ENCODE measurements at regions not wholly inside any gene's neighbourhood (a gene's known extent, or its start where the extent isn't known, plus 50 kb on each side); places are given as distances from the start of the nearest gene placed in this dataset.

DNA sequence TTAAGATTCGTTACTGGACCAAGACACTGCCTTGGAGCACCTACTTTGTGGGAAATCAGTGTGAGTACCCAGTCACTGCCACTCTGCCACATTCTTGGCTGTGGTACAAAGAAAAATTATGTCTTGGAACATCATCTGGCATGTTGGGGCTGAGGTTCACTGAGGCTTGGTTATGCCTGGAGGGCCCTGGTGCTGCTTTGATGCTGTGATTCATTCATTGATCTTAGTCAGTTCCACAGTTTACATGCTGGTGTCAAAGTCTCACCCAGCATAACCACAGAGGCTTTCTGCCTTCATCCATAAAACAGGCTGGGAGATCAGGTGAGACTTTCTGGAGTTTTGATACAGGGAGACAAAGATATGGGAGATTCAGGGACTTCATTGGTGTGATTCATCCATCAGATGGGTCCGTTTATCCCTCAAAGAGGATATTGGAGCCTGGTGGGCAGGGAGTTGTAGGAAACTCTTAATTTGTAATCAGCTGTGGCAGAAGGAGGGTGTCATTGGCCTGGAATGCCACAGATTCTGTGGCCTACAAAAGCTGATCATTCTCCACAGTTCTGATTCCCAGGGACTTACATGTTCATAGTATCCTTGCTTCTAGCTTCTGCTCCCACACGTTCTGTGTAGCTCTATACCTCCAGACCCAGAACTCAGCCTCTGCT, 322.5 kb downstream of the PMP22 start (continued):
- TF ChIP-seq, protein P1, sequence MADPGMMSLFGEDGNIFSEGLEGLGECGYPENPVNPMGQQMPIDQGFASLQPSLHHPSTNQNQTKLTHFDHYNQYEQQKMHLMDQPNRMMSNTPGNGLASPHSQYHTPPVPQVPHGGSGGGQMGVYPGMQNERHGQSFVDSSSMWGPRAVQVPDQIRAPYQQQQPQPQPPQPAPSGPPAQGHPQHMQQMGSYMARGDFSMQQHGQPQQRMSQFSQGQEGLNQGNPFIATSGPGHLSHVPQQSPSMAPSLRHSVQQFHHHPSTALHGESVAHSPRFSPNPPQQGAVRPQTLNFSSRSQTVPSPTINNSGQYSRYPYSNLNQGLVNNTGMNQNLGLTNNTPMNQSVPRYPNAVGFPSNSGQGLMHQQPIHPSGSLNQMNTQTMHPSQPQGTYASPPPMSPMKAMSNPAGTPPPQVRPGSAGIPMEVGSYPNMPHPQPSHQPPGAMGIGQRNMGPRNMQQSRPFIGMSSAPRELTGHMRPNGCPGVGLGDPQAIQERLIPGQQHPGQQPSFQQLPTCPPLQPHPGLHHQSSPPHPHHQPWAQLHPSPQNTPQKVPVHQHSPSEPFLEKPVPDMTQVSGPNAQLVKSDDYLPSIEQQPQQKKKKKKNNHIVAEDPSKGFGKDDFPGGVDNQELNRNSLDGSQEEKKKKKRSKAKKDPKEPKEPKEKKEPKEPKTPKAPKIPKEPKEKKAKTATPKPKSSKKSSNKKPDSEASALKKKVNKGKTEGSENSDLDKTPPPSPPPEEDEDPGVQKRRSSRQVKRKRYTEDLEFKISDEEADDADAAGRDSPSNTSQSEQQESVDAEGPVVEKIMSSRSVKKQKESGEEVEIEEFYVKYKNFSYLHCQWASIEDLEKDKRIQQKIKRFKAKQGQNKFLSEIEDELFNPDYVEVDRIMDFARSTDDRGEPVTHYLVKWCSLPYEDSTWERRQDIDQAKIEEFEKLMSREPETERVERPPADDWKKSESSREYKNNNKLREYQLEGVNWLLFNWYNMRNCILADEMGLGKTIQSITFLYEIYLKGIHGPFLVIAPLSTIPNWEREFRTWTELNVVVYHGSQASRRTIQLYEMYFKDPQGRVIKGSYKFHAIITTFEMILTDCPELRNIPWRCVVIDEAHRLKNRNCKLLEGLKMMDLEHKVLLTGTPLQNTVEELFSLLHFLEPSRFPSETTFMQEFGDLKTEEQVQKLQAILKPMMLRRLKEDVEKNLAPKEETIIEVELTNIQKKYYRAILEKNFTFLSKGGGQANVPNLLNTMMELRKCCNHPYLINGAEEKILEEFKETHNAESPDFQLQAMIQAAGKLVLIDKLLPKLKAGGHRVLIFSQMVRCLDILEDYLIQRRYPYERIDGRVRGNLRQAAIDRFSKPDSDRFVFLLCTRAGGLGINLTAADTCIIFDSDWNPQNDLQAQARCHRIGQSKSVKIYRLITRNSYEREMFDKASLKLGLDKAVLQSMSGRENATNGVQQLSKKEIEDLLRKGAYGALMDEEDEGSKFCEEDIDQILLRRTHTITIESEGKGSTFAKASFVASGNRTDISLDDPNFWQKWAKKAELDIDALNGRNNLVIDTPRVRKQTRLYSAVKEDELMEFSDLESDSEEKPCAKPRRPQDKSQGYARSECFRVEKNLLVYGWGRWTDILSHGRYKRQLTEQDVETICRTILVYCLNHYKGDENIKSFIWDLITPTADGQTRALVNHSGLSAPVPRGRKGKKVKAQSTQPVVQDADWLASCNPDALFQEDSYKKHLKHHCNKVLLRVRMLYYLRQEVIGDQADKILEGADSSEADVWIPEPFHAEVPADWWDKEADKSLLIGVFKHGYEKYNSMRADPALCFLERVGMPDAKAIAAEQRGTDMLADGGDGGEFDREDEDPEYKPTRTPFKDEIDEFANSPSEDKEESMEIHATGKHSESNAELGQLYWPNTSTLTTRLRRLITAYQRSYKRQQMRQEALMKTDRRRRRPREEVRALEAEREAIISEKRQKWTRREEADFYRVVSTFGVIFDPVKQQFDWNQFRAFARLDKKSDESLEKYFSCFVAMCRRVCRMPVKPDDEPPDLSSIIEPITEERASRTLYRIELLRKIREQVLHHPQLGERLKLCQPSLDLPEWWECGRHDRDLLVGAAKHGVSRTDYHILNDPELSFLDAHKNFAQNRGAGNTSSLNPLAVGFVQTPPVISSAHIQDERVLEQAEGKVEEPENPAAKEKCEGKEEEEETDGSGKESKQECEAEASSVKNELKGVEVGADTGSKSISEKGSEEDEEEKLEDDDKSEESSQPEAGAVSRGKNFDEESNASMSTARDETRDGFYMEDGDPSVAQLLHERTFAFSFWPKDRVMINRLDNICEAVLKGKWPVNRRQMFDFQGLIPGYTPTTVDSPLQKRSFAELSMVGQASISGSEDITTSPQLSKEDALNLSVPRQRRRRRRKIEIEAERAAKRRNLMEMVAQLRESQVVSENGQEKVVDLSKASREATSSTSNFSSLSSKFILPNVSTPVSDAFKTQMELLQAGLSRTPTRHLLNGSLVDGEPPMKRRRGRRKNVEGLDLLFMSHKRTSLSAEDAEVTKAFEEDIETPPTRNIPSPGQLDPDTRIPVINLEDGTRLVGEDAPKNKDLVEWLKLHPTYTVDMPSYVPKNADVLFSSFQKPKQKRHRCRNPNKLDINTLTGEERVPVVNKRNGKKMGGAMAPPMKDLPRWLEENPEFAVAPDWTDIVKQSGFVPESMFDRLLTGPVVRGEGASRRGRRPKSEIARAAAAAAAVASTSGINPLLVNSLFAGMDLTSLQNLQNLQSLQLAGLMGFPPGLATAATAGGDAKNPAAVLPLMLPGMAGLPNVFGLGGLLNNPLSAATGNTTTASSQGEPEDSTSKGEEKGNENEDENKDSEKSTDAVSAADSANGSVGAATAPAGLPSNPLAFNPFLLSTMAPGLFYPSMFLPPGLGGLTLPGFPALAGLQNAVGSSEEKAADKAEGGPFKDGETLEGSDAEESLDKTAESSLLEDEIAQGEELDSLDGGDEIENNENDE (IDR thresholded peaks at IDR 0.05; ENCODE audit: insufficient replicate concordance, low read length) = no peak
- TF ChIP-seq TCF12 (IDR thresholded peaks at IDR 0.05; ENCODE audit: low read depth, low read length) = no peak
- TF ChIP-seq HDAC6 (IDR thresholded peaks at IDR 0.05; ENCODE audit: low read depth, low read length) = no peak
- no peak for TF ChIP-seq RBBP5 (IDR thresholded peaks at IDR 0.05; ENCODE audit: borderline replicate concordance, low read depth, low read length)

All from H1 (cell line).